HG03442 (cell line): ENCODE measurements at regions not wholly inside any gene's neighbourhood (a gene's known extent, or its start where the extent isn't known, plus 50 kb on each side); places are given as distances from the start of the nearest gene placed in this dataset.
A peak's percentile ranks its signal among the peaks of the same experiment; 100 is the strongest.
"Not testable (repeated sequence)": the region's sequence is repeated elsewhere in the genome, so short reads cannot be mapped to it uniquely, and the experiment has no call there.

ENCODE experiments used
- ATAC-seq: cut with Tn5 transposase; IDR thresholded peaks from one replicate; pipeline ENCODE4 v1.9.1; 2021; ENCODE audit warnings: mild to moderate bottlenecking, moderate library complexity; ENCODE audit not compliant: unreplicated experiment

- ATAC-seq, result no peak
Observed at GRCh38 chr1:89436856-89437255, 73.0 kb downstream of the GBP6 start.

GRCh38 chr1:89438301-89438700 is 74.4 kb downstream of the GBP6 start:
- ATAC-seq, result not testable (repeated sequence)

GRCh38 chr1:89440911-89441310 is 77.1 kb downstream of the GBP6 start:
- ATAC-seq, result no peak

- ATAC-seq, result no peak
Observed at GRCh38 chr1:89444791-89445190, 79.8 kb upstream of the LRRC8B start.

GRCh38 chr1:89451011-89451410 is 73.6 kb upstream of the LRRC8B start:
- ATAC-seq, result peak; percentile 76

- no peak for ATAC-seq
Observed at GRCh38 chr1:89453123-89453972, 71.3 kb upstream of the LRRC8B start.

- ATAC-seq, result no peak
Observed at GRCh38 chr1:89454845-89455521, 69.6 kb upstream of the LRRC8B start.

- no peak for ATAC-seq
Observed at GRCh38 chr1:89457046-89457445, 67.6 kb upstream of the LRRC8B start.

- no peak for ATAC-seq
Observed at GRCh38 chr1:89459081-89459480, 65.5 kb upstream of the LRRC8B start.

- ATAC-seq, result no peak
Observed at GRCh38 chr1:89460325-89460724, 64.3 kb upstream of the LRRC8B start.

GRCh38 chr1:89462250-89462649 is 62.4 kb upstream of the LRRC8B start:
- ATAC-seq, result no peak

- ATAC-seq, result no peak
Observed at GRCh38 chr1:89464008-89464407, 60.6 kb upstream of the LRRC8B start.

- peak; percentile 81 for ATAC-seq
Observed at GRCh38 chr1:89465201-89465600, 59.4 kb upstream of the LRRC8B start.

GRCh38 chr1:89466307-89466930 is 58.2 kb upstream of the LRRC8B start:
- ATAC-seq, result no peak

- ATAC-seq, result no peak
Observed at GRCh38 chr1:89472253-89472652, 52.4 kb upstream of the LRRC8B start.

- no peak for ATAC-seq
Observed at GRCh38 chr1:89472886-89473417, 51.7 kb upstream of the LRRC8B start.
